GM20000 (cell line): ENCODE measurements at regions not wholly inside any gene's neighbourhood (a gene's known extent, or its start where the extent isn't known, plus 50 kb on each side); places are given as distances from the start of the nearest gene placed in this dataset.

Experiments
- DNase-seq: peaks from one replicate; pipeline ENCODE4 v3.0.0; 2012; ENCODE audit warnings: low spot score
- TF ChIP-seq, protein P1 (sequence below): IDR thresholded peaks from 2 replicates; pipeline ENCODE4 v1.5.1; 2012; ENCODE audit warnings: mild to moderate bottlenecking, control low read depth; ENCODE audit errors: extremely low read depth, missing control alignments

DNA sequence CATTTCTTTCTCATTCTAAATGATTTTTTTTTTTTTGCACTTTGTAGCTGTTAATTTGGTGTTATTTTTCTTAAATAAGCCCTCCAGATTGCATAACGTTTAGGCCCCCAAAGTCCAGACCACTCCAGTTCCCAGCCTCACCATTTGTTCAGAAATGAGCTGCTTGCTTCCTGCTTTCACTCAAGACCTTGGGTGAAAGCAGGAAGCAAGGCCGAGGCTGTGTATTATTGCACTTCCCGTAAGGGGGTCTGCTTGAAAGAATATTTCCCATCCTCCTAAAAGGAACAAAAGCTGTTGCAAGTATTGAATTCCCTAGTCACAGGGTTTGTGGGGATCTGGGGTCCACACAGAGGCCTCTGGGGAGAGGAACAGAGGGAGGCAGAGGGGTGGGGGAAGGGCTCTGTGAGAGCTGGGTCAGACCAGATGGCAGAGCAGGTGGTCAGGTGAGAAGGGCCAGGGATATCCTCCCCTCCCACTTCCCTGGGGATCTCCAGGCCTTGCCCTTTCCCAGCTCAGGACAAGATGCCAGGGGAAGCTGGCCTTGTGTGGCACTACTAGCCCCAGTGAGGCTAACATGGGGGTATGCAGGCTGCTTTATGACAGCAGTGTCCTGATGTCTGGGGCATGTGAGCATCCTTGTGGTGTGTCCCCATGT, 51.6 kb upstream of the MYEOV start:
- DNase-seq, result no peak
- TF ChIP-seq, protein P1, sequence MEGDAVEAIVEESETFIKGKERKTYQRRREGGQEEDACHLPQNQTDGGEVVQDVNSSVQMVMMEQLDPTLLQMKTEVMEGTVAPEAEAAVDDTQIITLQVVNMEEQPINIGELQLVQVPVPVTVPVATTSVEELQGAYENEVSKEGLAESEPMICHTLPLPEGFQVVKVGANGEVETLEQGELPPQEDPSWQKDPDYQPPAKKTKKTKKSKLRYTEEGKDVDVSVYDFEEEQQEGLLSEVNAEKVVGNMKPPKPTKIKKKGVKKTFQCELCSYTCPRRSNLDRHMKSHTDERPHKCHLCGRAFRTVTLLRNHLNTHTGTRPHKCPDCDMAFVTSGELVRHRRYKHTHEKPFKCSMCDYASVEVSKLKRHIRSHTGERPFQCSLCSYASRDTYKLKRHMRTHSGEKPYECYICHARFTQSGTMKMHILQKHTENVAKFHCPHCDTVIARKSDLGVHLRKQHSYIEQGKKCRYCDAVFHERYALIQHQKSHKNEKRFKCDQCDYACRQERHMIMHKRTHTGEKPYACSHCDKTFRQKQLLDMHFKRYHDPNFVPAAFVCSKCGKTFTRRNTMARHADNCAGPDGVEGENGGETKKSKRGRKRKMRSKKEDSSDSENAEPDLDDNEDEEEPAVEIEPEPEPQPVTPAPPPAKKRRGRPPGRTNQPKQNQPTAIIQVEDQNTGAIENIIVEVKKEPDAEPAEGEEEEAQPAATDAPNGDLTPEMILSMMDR, result no peak

DNA sequence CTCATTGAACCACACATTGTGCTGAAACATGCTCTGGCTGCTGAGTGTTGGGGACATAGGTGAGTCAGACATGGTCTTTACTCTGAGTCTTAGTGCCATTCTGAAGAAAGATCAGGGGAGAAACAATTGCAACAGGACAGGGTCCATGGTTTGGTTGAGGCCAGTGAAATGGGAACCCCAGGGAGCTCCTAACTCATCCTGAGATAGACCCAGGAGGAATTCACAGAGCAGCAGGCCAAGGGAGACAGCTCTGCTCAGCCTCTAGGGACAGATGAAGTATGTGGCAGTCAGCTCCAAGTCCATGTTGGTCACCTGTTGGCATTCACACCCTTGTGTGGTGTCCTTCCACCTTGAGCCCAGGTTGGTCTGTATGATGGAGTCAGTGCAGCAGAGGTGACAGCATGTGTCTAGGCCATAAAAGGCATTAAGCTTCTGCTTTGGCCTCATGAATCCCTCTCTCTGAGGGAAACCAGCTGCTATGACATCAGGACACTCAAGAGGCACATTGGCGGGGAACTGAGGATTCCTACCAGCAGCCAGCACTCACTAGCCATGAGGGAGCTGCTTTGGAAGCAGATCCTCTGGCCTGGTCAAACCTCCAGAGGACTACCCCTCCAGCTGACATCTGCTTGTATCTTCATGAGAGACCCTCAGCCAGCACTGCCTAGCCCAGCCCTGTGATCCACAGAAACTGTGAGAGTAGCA, 50.3 kb upstream of the MYEOV start:
- DNase-seq, result no peak
- TF ChIP-seq, protein P1, result no peak
